K562 (cell line): ENCODE measurements at regions not wholly inside any gene's neighbourhood (a gene's known extent, or its start where the extent isn't known, plus 50 kb on each side); places are given as distances from the start of the nearest gene placed in this dataset.

Source experiments
- ATAC-seq: fragments of 200-7000 bp; cut with Tn5 transposase; 3 replicates; pipeline ENCODE4 v1.9.1; 2020; ENCODE audit warnings: moderate library complexity
- BruUV-seq: library from RNA; stranded (reverse); fragments of 400-500 nt; replicated peaks from 2 replicates; lab custom pipeline; 2021; lab: Mats Ljungman, UMichigan
- CTCF ChIA-PET: fragments of 300-600 bp; formaldehyde crosslinking; extraction: SDS; loops from one replicate; lab custom pipeline; 2021; ENCODE audit warnings: low intra/inter-chr PET ratio; lab: Yijun Ruan, JAX
- POLR2A ChIA-PET: fragments of 300-600, 350-650 bp; sonication (Branson Sonifier 250); formaldehyde crosslinking; extraction: SDS; loops from one replicate; lab custom pipeline; 2021; ENCODE audit warnings: antibody characterized with exemption, inconsistent platforms; lab: Yijun Ruan, JAX
- DNase-seq, 4 experiments: peaks; one replicate each; pipeline versions ENCODE4 v3.0.0 to v3.0.0-alpha.2; 2011 to 2018; ENCODE audit warnings: low spot score in 3 of 4, mixed read lengths in 3 of 4; ENCODE audit errors: extremely low read depth in 1 of 4
- FAIRE-seq: peaks from 2 replicates; lab custom pipeline; 2011; peaks lifted over from hg19 to GRCh38; lab: Jason Lieb, UNC
- H2AFZ ChIP-seq: 2 replicates; pipeline ENCODE4 v1.6.0; 2011; ENCODE audit warnings: low read depth, low read length, control low read depth, inconsistent platforms
- H3K27ac ChIP-seq: fragments of 200-600 bp; 3 replicates; pipeline ENCODE4 v1.8.0; 2011; ENCODE audit warnings: low read depth, mild to moderate bottlenecking, control low read depth, inconsistent platforms, low read length, moderate library complexity, mixed read lengths; ENCODE audit errors: extremely low read depth
- H3K27me3 ChIP-seq, 2 experiments: fragments of 300-600 bp in 1 of 2; 2 replicates in 1 of 2; 3 replicates in 1 of 2; pipeline versions ENCODE4 v1.6.0 to v1.8.0; 2011; ENCODE audit warnings: inconsistent platforms in 2 of 2, low read length in 2 of 2, mild to moderate bottlenecking in 1 of 2, mixed read lengths in 1 of 2, moderate library complexity in 1 of 2; ENCODE audit not compliant: control insufficient read depth in 2 of 2, insufficient read depth in 2 of 2
- H3K36me3 ChIP-seq: fragments of 300-600 bp; 3 replicates; pipeline ENCODE4 v1.8.0; 2011; ENCODE audit warnings: mild to moderate bottlenecking, low read length, inconsistent platforms; ENCODE audit not compliant: control insufficient read depth, insufficient read depth
- H3K4me1 ChIP-seq, 2 experiments: fragments of 200-600 bp in 1 of 2; replicated peaks in 1 of 2; 2 replicates in 1 of 2; 3 replicates in 1 of 2; pipeline versions ENCODE4 v1.5.1 to v1.8.0; 2011; ENCODE audit warnings: inconsistent platforms in 2 of 2, low read length in 2 of 2, mild to moderate bottlenecking in 1 of 2, mixed read lengths in 1 of 2, moderate library complexity in 1 of 2; ENCODE audit not compliant: control insufficient read depth in 2 of 2, insufficient read depth in 2 of 2
- H3K4me2 ChIP-seq: 2 replicates; pipeline ENCODE4 v1.6.1; 2011; ENCODE audit warnings: low read length, control low read depth, inconsistent platforms, mixed read lengths; ENCODE audit not compliant: insufficient read depth
- H3K4me3 ChIP-seq: fragments of 200-600 bp; sonication (generic), shearing (Covaris generic); 2 replicates; pipeline ENCODE4 v1.5.1; 2016; ENCODE audit warnings: control low read depth, inconsistent platforms
- H3K79me2 ChIP-seq: fragments of 200-600 bp; 3 replicates; pipeline ENCODE4 v1.8.0; 2011; ENCODE audit warnings: low read length, inconsistent platforms; ENCODE audit not compliant: control insufficient read depth, insufficient read depth
- H3K9ac ChIP-seq, 2 experiments: 2 replicates each; pipeline versions ENCODE4 v1.6.0 to v1.6.1; 2011; ENCODE audit warnings: low read depth in 2 of 2, low read length in 2 of 2, control low read depth in 1 of 2, inconsistent platforms in 1 of 2, mild to moderate bottlenecking in 1 of 2, mixed read lengths in 1 of 2; ENCODE audit not compliant: insufficient read depth in 1 of 2
- H3K9me1 ChIP-seq: one replicate; pipeline ENCODE4 v1.6.0; 2011; ENCODE audit warnings: inconsistent platforms, mild to moderate bottlenecking, low read length, moderate library complexity; ENCODE audit not compliant: control insufficient read depth, insufficient read depth
- H3K9me3 ChIP-seq: replicated peaks from 2 replicates; pipeline ENCODE4 v1.5.1; 2011; ENCODE audit warnings: low read depth, low read length, inconsistent platforms; ENCODE audit not compliant: control insufficient read depth, insufficient read depth
- H4K20me1 ChIP-seq: replicated peaks from 2 replicates; pipeline ENCODE4 v1.6.1; 2011; ENCODE audit warnings: low read length, inconsistent platforms, mixed read lengths; ENCODE audit not compliant: control insufficient read depth, insufficient read depth
- ATF7 ChIP-seq: fragments of 450-650 bp; IDR thresholded peaks from 2 replicates; pipeline ENCODE4 v1.7.1; 2014; ENCODE audit warnings: mild to moderate bottlenecking, moderate library complexity
- BHLHE40 ChIP-seq: IDR thresholded peaks from 2 replicates; pipeline ENCODE4 v1.6.1; 2011; ENCODE audit warnings: low read length, improper control_type of control experiment
- GABPA ChIP-seq: fragments of 200-800 bp; sonication (Bioruptor generic); conservative IDR thresholded peaks from 2 replicates; pipeline ENCODE4 v1.6.1; 2016; ENCODE audit warnings: low read depth, missing genetic modification characterization, missing compliant biosample characterization
- HNRNPLL ChIP-seq: fragments of 200-400 bp; formaldehyde crosslinking; IDR thresholded peaks from 2 replicates; pipeline ENCODE4 v1.6.1; 2017; ENCODE audit warnings: low read length, low read depth, mild to moderate bottlenecking; ENCODE audit not compliant: poor library complexity, severe bottlenecking
- JUNB ChIP-seq: fragments of 450-650 bp; formaldehyde crosslinking; conservative IDR thresholded peaks from 2 replicates; pipeline ENCODE4 v1.4.0; 2020; ENCODE audit warnings: mild to moderate bottlenecking
- KAT7 ChIP-seq: sonication (generic); formaldehyde crosslinking; IDR thresholded peaks from 2 replicates; pipeline ENCODE4 v1.8.0; 2022; ENCODE audit warnings: missing genetic modification reagents, mild to moderate bottlenecking, borderline replicate concordance
- LCOR ChIP-seq: sonication (generic); formaldehyde crosslinking; IDR thresholded peaks from 2 replicates; pipeline ENCODE4 v1.8.0; 2022; ENCODE audit warnings: mild to moderate bottlenecking, missing genetic modification reagents
- MEF2D ChIP-seq: conservative IDR thresholded peaks from 2 replicates; pipeline ENCODE4 v1.6.1; 2016; ENCODE audit warnings: low read depth, missing genetic modification characterization, missing compliant biosample characterization
- MTA3 ChIP-seq: fragments of 450-650 bp; formaldehyde crosslinking; IDR thresholded peaks from 2 replicates; pipeline ENCODE4 v1.6.1; 2017; ENCODE audit warnings: mild to moderate bottlenecking, borderline replicate concordance
- NCOA6 ChIP-seq: fragments of 450-650 bp; IDR thresholded peaks from 2 replicates; pipeline ENCODE4 v1.6.1; 2017; ENCODE audit warnings: mild to moderate bottlenecking
- RBFOX2 ChIP-seq: fragments of 200-400 bp; formaldehyde crosslinking; IDR thresholded peaks from 2 replicates; pipeline ENCODE4 v1.6.1; 2017; ENCODE audit warnings: low read depth, mild to moderate bottlenecking, low read length, moderate library complexity
- TCF7 ChIP-seq: sonication (generic); IDR thresholded peaks from 2 replicates; pipeline ENCODE4 v1.6.1; 2016; ENCODE audit warnings: antibody characterized with exemption, borderline replicate concordance
- YBX1 ChIP-seq: fragments of 450-650 bp; IDR thresholded peaks from 2 replicates; pipeline ENCODE4 v1.7.1; 2016; ENCODE audit warnings: mild to moderate bottlenecking
- ZNF12 ChIP-seq: sonication (generic); formaldehyde crosslinking; IDR thresholded peaks from 2 replicates; pipeline ENCODE4 v1.4.0; 2020; ENCODE audit warnings: mild to moderate bottlenecking, missing genetic modification reagents
- ZNF354B ChIP-seq: fragments of 250-450 bp; sonication (Bioruptor Pico); IDR thresholded peaks from 2 replicates; pipeline ENCODE4 v1.4.0; 2020
- ZNF778 ChIP-seq: fragments of 450-650 bp; formaldehyde crosslinking; IDR thresholded peaks from 2 replicates; pipeline ENCODE4 v1.4.0; 2020; ENCODE audit warnings: mild to moderate bottlenecking, moderate library complexity
- WGBS: fragments of 100-300 bp; shearing (Covaris generic); methylation state at CpG from one replicate; pipeline ENCODE4 v1.1.6; 2016; ENCODE audit warnings: low coverage, mixed read lengths; ENCODE audit not compliant: insufficient coverage; ENCODE audit errors: missing lambda C conversion rate; 5-methylcytosine and 5-hydroxymethylcytosine counted together
- in situ Hi-C: fragments of 300-500 bp; cut with MboI; formaldehyde crosslinking; loops from 4 replicates; pipeline ENCODE4 v1.15.0; 2018; ENCODE audit warnings: inconsistent platforms, mixed read lengths
- intact Hi-C: fragments of 100-400 bp; cut with micrococcal nuclease; formaldehyde crosslinking; loops from 2 replicates; pipeline ENCODE4 v1.14.2; 2022

DNA sequence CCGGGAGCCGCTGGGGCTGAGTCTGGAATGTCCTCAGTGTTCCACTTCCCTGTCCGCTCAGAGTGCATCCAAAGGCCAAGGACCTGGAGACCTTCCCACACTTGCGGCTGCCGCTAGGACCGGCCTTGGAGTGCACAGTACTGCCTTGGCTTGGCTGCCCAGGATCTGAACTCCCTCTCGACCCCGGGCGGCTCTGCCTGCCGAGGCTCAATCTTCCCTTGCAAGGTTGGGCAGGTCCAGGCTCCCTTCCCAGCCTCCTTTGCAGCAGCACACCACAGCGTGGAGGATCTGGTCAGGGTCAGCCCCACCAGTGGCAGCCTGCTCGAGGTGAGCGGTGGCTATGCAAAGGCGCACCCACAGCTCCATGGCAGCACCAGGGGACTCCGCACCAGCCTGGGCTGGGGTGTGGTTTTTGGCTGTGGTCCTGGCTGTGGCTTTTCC lies 69.2 kb downstream of the PLXNA1 start:
- H3K27me3 ChIP-seq = peaks cover 0 to 4% of the 10 kb centered on the region in 2 experiments; a peak in 1 of 5 replicates
- H3K79me2 ChIP-seq = no peaks in the 10 kb centered on the region
- H3K9ac ChIP-seq = no peak overlapping the region
- no peaks in the 10 kb centered on the region for H3K9me1 ChIP-seq
- no peaks in the 10 kb centered on the region; the same call in 1 of the 2 replicates for H3K9me3 ChIP-seq
- H4K20me1 ChIP-seq = no peaks in the 10 kb centered on the region
- H3K27ac ChIP-seq = no peak overlapping the region
- no peaks in the 10 kb centered on the region; a peak in 1 of 5 replicates for H3K4me1 ChIP-seq
- no peak for FAIRE-seq
- no peak for ATAC-seq
- H3K36me3 ChIP-seq = no peaks in the 10 kb centered on the region
- CTCF ChIA-PET = no interaction called here
- POLR2A ChIA-PET = no interaction called here
- no TSS peak for BruUV-seq
- no peak overlapping the region for H3K4me2 ChIP-seq
- no peak overlapping the region for H2AFZ ChIP-seq
- in situ Hi-C loops (no loop called here), intact Hi-C loops (no loop called here)
- no peak for DNase-seq
- 0% methylated on average over 13 of the region's 15 CpGs for WGBS
- H3K4me3 ChIP-seq = no peak overlapping the region
- TF ChIP-seq GABPA (tag) (no peak), NCOA6 (no peak), HNRNPLL (no peak), KAT7 (CRISPR knock-in tag) (no peak), YBX1 (no peak), JUNB (CRISPR knock-in tag) (no peak), RBFOX2 (no peak), TCF7 (no peak), ZNF12 (CRISPR knock-in tag) (no peak), MTA3 (no peak), LCOR (no peak), BHLHE40 (no peak), ZNF354B (CRISPR knock-in tag) (no peak), ZNF778 (CRISPR knock-in tag) (no peak), MEF2D (tag) (no peak), ATF7 (no peak)
